Adrenal gland (tissue), 5 donors: ENCODE measurements at regions not wholly inside any gene's neighbourhood (a gene's known extent, or its start where the extent isn't known, plus 50 kb on each side); places are given as distances from the start of the nearest gene placed in this dataset.

Experiments
- POLR2A ChIP-seq, 2 donors: fragments of 450-650 bp; IDR thresholded peaks; one replicate each; pipeline ENCODE4 v1.6.1; 2017; ENCODE audit warnings: antibody characterized with exemption in 2 of 2, mild to moderate bottlenecking in 2 of 2, moderate library complexity in 1 of 2
- TF ChIP-seq, protein P1 (sequence below), 6 experiments: fragments of 450-650 bp in 4 of 6; fragments of 200-600 bp in 2 of 6; sonication (generic) in 1 of 6; IDR thresholded peaks; 1 replicate in 5 of 6; 2 replicates in 1 of 6; pipeline versions ENCODE4 v1.5.1 to v1.8.0; 2016 to 2021; ENCODE audit warnings: antibody characterized with exemption in 6 of 6, mild to moderate bottlenecking in 2 of 6, moderate library complexity in 1 of 6
- donor health status: DM: no; HTN: no; CAD: no.

DNA sequence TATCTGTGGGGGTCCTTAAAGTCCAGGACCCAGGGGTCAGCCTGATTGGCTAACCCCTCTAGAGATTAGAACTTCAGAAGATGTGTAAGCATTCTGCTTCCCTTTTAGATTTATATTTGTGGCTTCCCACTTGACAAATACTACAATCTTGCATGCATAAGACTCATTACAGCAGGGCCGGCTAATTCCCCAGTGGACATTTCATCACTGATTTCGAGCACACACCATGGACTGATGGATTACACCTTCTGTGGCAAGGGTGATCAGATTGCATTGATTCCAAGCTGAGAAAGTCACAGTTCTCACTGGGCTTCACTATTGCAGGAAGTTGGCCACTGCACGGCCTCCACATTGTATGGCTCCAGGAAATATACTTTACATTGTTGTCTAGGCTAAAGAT is 65.8 kb upstream of the DAPK1 start:
- TF ChIP-seq, protein P1, sequence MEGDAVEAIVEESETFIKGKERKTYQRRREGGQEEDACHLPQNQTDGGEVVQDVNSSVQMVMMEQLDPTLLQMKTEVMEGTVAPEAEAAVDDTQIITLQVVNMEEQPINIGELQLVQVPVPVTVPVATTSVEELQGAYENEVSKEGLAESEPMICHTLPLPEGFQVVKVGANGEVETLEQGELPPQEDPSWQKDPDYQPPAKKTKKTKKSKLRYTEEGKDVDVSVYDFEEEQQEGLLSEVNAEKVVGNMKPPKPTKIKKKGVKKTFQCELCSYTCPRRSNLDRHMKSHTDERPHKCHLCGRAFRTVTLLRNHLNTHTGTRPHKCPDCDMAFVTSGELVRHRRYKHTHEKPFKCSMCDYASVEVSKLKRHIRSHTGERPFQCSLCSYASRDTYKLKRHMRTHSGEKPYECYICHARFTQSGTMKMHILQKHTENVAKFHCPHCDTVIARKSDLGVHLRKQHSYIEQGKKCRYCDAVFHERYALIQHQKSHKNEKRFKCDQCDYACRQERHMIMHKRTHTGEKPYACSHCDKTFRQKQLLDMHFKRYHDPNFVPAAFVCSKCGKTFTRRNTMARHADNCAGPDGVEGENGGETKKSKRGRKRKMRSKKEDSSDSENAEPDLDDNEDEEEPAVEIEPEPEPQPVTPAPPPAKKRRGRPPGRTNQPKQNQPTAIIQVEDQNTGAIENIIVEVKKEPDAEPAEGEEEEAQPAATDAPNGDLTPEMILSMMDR (IDR thresholded peaks at IDR 0.05): no peak
- no peak for TF ChIP-seq POLR2A (IDR thresholded peaks at IDR 0.05)
